SH-SY5Y (cell line): ENCODE measurements at regions not wholly inside any gene's neighbourhood (a gene's known extent, or its start where the extent isn't known, plus 50 kb on each side); places are given as distances from the start of the nearest gene placed in this dataset.

Source experiments
- GATA2 ChIP-seq: IDR thresholded peaks from 2 replicates; pipeline ENCODE4 v1.6.1; 2011; ENCODE audit warnings: mild to moderate bottlenecking, low read depth, low read length
- GATA3 ChIP-seq: IDR thresholded peaks from 2 replicates; pipeline ENCODE4 v1.6.1; 2011; ENCODE audit warnings: low read depth, mild to moderate bottlenecking, low read length, moderate library complexity

DNA sequence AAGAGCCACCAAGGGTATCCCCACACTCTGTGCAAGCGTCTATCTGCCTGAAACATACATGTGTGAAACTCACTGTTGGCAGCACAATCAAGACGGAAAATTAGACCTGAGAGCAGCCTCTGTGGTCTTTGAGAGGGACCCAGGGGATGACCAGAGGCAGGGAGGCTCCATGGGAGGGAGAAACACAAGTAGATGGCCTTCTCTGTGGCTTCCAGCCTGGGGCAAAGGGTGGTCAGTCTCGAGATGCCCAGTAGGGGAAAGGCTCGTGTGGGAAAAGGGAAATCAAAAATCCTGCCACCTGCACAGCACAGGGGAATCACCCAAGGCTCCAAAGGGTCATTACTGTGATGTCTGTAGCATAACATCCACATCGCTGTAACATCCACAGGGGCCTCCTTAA, 823.3 kb downstream of the KCNJ18 start:
- no peak for TF ChIP-seq GATA2
- no peak for TF ChIP-seq GATA3
